ENCODE measurements at regions not wholly inside any gene's neighbourhood (a gene's known extent, or its start where the extent isn't known, plus 50 kb on each side); places are given as distances from the start of the nearest gene placed in this dataset.

- H2AFZ ChIP-seq = no peak overlapping the region
- no peaks in the 10 kb centered on the region for H3K79me2 ChIP-seq
- no peaks in the 10 kb centered on the region for H3K4me1 ChIP-seq (ENCODE audit: insufficient read depth)
- H3K9me3 ChIP-seq (ENCODE audit: low read depth) = no peaks in the 10 kb centered on the region
- no peaks in the 10 kb centered on the region for H3K27me3 ChIP-seq
- no peaks in the 10 kb centered on the region for H3K36me3 ChIP-seq (replicated peaks; ENCODE audit: insufficient read depth, low read depth)
- no peak overlapping the region for H3K4me3 ChIP-seq
- peak; percentile 50 for DNase-seq (ENCODE audit: low spot score)
- H3K9me2 ChIP-seq (replicated peaks; ENCODE audit: insufficient read depth) = no peaks in the 10 kb centered on the region
- no peak overlapping the region for H3K4me2 ChIP-seq
- H3K27ac ChIP-seq = peak overlapping the region; percentile 80
- WGBS (ENCODE audit: low lambda C conversion rate, missing lambda C conversion rate) = 15% methylated on average over 1 of the region's 1 CpG
- no peaks in the 10 kb centered on the region for H4K20me1 ChIP-seq (ENCODE audit: insufficient read depth, poor library complexity, severe bottlenecking)
- no peak for TF ChIP-seq EZH2 (IDR thresholded peaks at IDR 0.05; ENCODE audit: borderline replicate concordance)
- TF ChIP-seq, protein P1, sequence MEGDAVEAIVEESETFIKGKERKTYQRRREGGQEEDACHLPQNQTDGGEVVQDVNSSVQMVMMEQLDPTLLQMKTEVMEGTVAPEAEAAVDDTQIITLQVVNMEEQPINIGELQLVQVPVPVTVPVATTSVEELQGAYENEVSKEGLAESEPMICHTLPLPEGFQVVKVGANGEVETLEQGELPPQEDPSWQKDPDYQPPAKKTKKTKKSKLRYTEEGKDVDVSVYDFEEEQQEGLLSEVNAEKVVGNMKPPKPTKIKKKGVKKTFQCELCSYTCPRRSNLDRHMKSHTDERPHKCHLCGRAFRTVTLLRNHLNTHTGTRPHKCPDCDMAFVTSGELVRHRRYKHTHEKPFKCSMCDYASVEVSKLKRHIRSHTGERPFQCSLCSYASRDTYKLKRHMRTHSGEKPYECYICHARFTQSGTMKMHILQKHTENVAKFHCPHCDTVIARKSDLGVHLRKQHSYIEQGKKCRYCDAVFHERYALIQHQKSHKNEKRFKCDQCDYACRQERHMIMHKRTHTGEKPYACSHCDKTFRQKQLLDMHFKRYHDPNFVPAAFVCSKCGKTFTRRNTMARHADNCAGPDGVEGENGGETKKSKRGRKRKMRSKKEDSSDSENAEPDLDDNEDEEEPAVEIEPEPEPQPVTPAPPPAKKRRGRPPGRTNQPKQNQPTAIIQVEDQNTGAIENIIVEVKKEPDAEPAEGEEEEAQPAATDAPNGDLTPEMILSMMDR (IDR thresholded peaks at IDR 0.05; ENCODE audit: poor library complexity) = no peak
- TF ChIP-seq EZH2phosphoT487 (IDR thresholded peaks at IDR 0.05; ENCODE audit: low read depth, severe bottlenecking, unreplicated experiment) = no peak
Measured at GRCh38 chr2:185255566-185255965, 483.0 kb upstream of the FSIP2 start.

- Histone ChIP-seq H4K20me1 (ENCODE audit: insufficient read depth, poor library complexity, severe bottlenecking) (no peaks in the 10 kb centered on the region), H3K9me3 (ENCODE audit: low read depth) (no peaks in the 10 kb centered on the region), H3K4me2 (no peak overlapping the region), H2AFZ (no peak overlapping the region), H3K36me3 (replicated peaks; ENCODE audit: insufficient read depth, low read depth) (no peaks in the 10 kb centered on the region), H3K4me3 (no peak overlapping the region), H3K27me3 (no peaks in the 10 kb centered on the region), H3K9me2 (replicated peaks; ENCODE audit: insufficient read depth) (no peaks in the 10 kb centered on the region), H3K27ac (no peak overlapping the region), H3K79me2 (no peaks in the 10 kb centered on the region), H3K4me1 (ENCODE audit: insufficient read depth) (no peaks in the 10 kb centered on the region)
- DNase-seq (ENCODE audit: low spot score) = no peak
- WGBS (ENCODE audit: low lambda C conversion rate, missing lambda C conversion rate) = 76% methylated on average over 1 of the region's 1 CpG
- TF ChIP-seq EZH2phosphoT487 (IDR thresholded peaks at IDR 0.05; ENCODE audit: low read depth, severe bottlenecking, unreplicated experiment) = no peak
- TF ChIP-seq EZH2 (IDR thresholded peaks at IDR 0.05; ENCODE audit: borderline replicate concordance) = no peak
- TF ChIP-seq, protein P1 (IDR thresholded peaks at IDR 0.05; ENCODE audit: poor library complexity) = no peak
Measured at GRCh38 chr2:185265747-185266146, 472.9 kb upstream of the FSIP2 start.

- Histone ChIP-seq H3K79me2 (no peaks in the 10 kb centered on the region), H3K27me3 (no peaks in the 10 kb centered on the region), H3K4me2 (no peak overlapping the region), H3K9me2 (replicated peaks; ENCODE audit: insufficient read depth) (no peaks in the 10 kb centered on the region), H2AFZ (no peak overlapping the region), H4K20me1 (ENCODE audit: insufficient read depth, poor library complexity, severe bottlenecking) (no peaks in the 10 kb centered on the region), H3K36me3 (replicated peaks; ENCODE audit: insufficient read depth, low read depth) (no peaks in the 10 kb centered on the region), H3K4me1 (ENCODE audit: insufficient read depth) (no peaks in the 10 kb centered on the region), H3K4me3 (no peak overlapping the region), H3K27ac (no peak overlapping the region), H3K9me3 (ENCODE audit: low read depth) (no peaks in the 10 kb centered on the region)
- DNase-seq (ENCODE audit: low spot score) = no peak
- TF ChIP-seq EZH2 (IDR thresholded peaks at IDR 0.05; ENCODE audit: borderline replicate concordance) = no peak
- TF ChIP-seq EZH2phosphoT487 (IDR thresholded peaks at IDR 0.05; ENCODE audit: low read depth, severe bottlenecking, unreplicated experiment) = no peak
- TF ChIP-seq, protein P1 (IDR thresholded peaks at IDR 0.05; ENCODE audit: poor library complexity) = no peak
- 96% methylated on average over 3 of the region's 3 CpGs for WGBS (ENCODE audit: low lambda C conversion rate, missing lambda C conversion rate)
Measured at GRCh38 chr2:185268651-185269050, 470.0 kb upstream of the FSIP2 start.

Data from hepatocyte (in vitro differentiated cells).